CD4-positive, alpha-beta memory T cell (primary cell): ENCODE measurements at regions not wholly inside any gene's neighbourhood (a gene's known extent, or its start where the extent isn't known, plus 50 kb on each side); places are given as distances from the start of the nearest gene placed in this dataset.

ENCODE experiments used
- CTCF ChIA-PET: fragments of 350-600 bp; sonication (Branson Sonifier 250); formaldehyde crosslinking; loops from one replicate; lab custom pipeline; 2021; ENCODE audit warnings: inconsistent platforms; ENCODE audit not compliant: partially characterized antibody; lab: Charles Lee
- POLR2A ChIA-PET: fragments of 350-600 bp; sonication (Branson Sonifier 250); formaldehyde crosslinking; loops from one replicate; lab custom pipeline; 2021; ENCODE audit not compliant: partially characterized antibody; lab: Charles Lee
- DNase-seq, 5 donors: peaks; one replicate each; pipeline versions ENCODE4 v3.0.0 to v3.0.0-alpha.2; 2020 to 2022; ENCODE audit warnings: mixed read lengths in 1 of 5
- H3K27ac ChIP-seq: one replicate; pipeline ENCODE4 v1.7.0; 2013; ENCODE audit warnings: low read depth, low read length
- H3K27me3 ChIP-seq: 2 replicates; pipeline ENCODE4 v1.7.0; 2013; ENCODE audit warnings: mild to moderate bottlenecking, low read length, moderate library complexity; ENCODE audit not compliant: insufficient read depth
- H3K36me3 ChIP-seq: 2 replicates; pipeline ENCODE4 v1.7.0; 2013; ENCODE audit warnings: mild to moderate bottlenecking, low read length, moderate library complexity; ENCODE audit not compliant: insufficient read depth
- H3K4me1 ChIP-seq: 2 replicates; pipeline ENCODE4 v1.7.0; 2013; ENCODE audit warnings: mild to moderate bottlenecking, low read length, moderate library complexity; ENCODE audit not compliant: insufficient read depth
- H3K4me3 ChIP-seq, 2 donors: one replicate each; pipeline ENCODE4 v1.7.0; 2013; ENCODE audit warnings: low read length in 2 of 2, mild to moderate bottlenecking in 1 of 2
- H3K9me3 ChIP-seq, 2 donors: one replicate each; pipeline ENCODE4 v1.7.0; 2013; ENCODE audit warnings: low read length in 2 of 2, control low read depth in 1 of 2; ENCODE audit not compliant: control insufficient read depth in 1 of 2
- H3K27ac Mint-ChIP-seq, 7 donors: one replicate each; pipeline ENCODE4 v1.8.0; 2020 to 2021; ENCODE audit warnings: mixed read lengths in 7 of 7, mild to moderate bottlenecking in 6 of 7, inconsistent platforms in 3 of 7, moderate library complexity in 3 of 7
- H3K27me3 Mint-ChIP-seq, 2 donors: one replicate each; pipeline ENCODE4 v1.8.0; 2020 to 2021; ENCODE audit warnings: mixed read lengths in 2 of 2
- H3K36me3 Mint-ChIP-seq, 2 donors: one replicate each; pipeline ENCODE4 v1.8.0; 2020 to 2021; ENCODE audit warnings: mixed read lengths in 2 of 2, inconsistent platforms in 1 of 2, mild to moderate bottlenecking in 1 of 2
- H3K4me1 Mint-ChIP-seq, 4 donors: one replicate each; pipeline ENCODE4 v1.8.0; 2020 to 2021; ENCODE audit warnings: mixed read lengths in 4 of 4, mild to moderate bottlenecking in 1 of 4
- H3K4me3 Mint-ChIP-seq, 8 donors: one replicate each; pipeline ENCODE4 v1.8.0; 2020 to 2021; ENCODE audit warnings: mixed read lengths in 8 of 8, mild to moderate bottlenecking in 7 of 8, moderate library complexity in 6 of 8, inconsistent platforms in 3 of 8
- H3K9me3 Mint-ChIP-seq, 8 donors: one replicate each; pipeline ENCODE4 v1.8.0; 2020 to 2021; ENCODE audit warnings: mixed read lengths in 8 of 8, mild to moderate bottlenecking in 5 of 8, inconsistent platforms in 3 of 8, moderate library complexity in 1 of 8
- intact Hi-C: fragments of 100-400 bp; cut with micrococcal nuclease; formaldehyde crosslinking; loops from one replicate; pipeline ENCODE4 v1.15.1; 2023

- Mint-ChIP-seq H3K9me3 (peaks cover 0 to 3% (median 0%) of the 10 kb centered on the region in 8 donors), H3K4me1 (no peaks in the 10 kb centered on the region), H3K27ac (no peak overlapping the region), H3K4me3 (no peak overlapping the region), H3K27me3 (no peaks in the 10 kb centered on the region), H3K36me3 (no peaks in the 10 kb centered on the region)
- Histone ChIP-seq H3K27ac (no peak overlapping the region), H3K36me3 (no peaks in the 10 kb centered on the region), H3K27me3 (no peaks in the 10 kb centered on the region), H3K4me1 (no peaks in the 10 kb centered on the region), H3K9me3 (no peaks in the 10 kb centered on the region), H3K4me3 (no peak overlapping the region)
- intact Hi-C loops, result no loop called here
- ChIA-PET CTCF (no interaction called here), POLR2A (no interaction called here)
- no peak for DNase-seq
These were observed 271.2 kb downstream of the NEBL start for GRCh38 chr10:20625868-20626267.

GRCh38 chr10:20624642-20625041 lies 272.5 kb downstream of the NEBL start:
- Mint-ChIP-seq H3K27ac (no peak overlapping the region), H3K9me3 (peaks cover 0 to 3% (median 0%) of the 10 kb centered on the region in 8 donors), H3K4me3 (no peak overlapping the region), H3K36me3 (no peaks in the 10 kb centered on the region), H3K27me3 (no peaks in the 10 kb centered on the region), H3K4me1 (no peaks in the 10 kb centered on the region)
- H3K36me3 ChIP-seq, result no peaks in the 10 kb centered on the region
- H3K4me1 ChIP-seq, result no peaks in the 10 kb centered on the region
- intact Hi-C loops, result no loop called here
- H3K27me3 ChIP-seq, result no peaks in the 10 kb centered on the region
- CTCF ChIA-PET, result no interaction called here
- no peak overlapping the region for H3K4me3 ChIP-seq
- H3K9me3 ChIP-seq, result no peaks in the 10 kb centered on the region
- no peak for DNase-seq
- no peak overlapping the region for H3K27ac ChIP-seq
- POLR2A ChIA-PET, result no interaction called here

GRCh38 chr10:20623546-20623945 lies 273.6 kb downstream of the NEBL start:
- Mint-ChIP-seq H3K9me3 (peaks cover 0 to 3% (median 0%) of the 10 kb centered on the region in 8 donors), H3K4me3 (no peak overlapping the region), H3K27ac (no peak overlapping the region), H3K27me3 (no peaks in the 10 kb centered on the region), H3K4me1 (no peaks in the 10 kb centered on the region), H3K36me3 (no peaks in the 10 kb centered on the region)
- Histone ChIP-seq H3K4me1 (no peaks in the 10 kb centered on the region), H3K27me3 (no peaks in the 10 kb centered on the region), H3K36me3 (no peaks in the 10 kb centered on the region), H3K9me3 (no peaks in the 10 kb centered on the region), H3K27ac (no peak overlapping the region), H3K4me3 (no peak overlapping the region)
- CTCF ChIA-PET, result no interaction called here
- no peak for DNase-seq
- POLR2A ChIA-PET, result no interaction called here
- intact Hi-C loops, result no loop called here

- Mint-ChIP-seq H3K27me3 (no peaks in the 10 kb centered on the region), H3K27ac (no peak overlapping the region), H3K4me3 (no peak overlapping the region), H3K4me1 (no peaks in the 10 kb centered on the region), H3K36me3 (no peaks in the 10 kb centered on the region), H3K9me3 (peaks cover 0 to 2% (median 0%) of the 10 kb centered on the region in 8 donors)
- ChIA-PET POLR2A (no interaction called here), CTCF (no interaction called here)
- intact Hi-C loops, result no loop called here
- Histone ChIP-seq H3K4me3 (no peak overlapping the region), H3K4me1 (no peaks in the 10 kb centered on the region), H3K36me3 (no peaks in the 10 kb centered on the region), H3K9me3 (no peaks in the 10 kb centered on the region), H3K27ac (no peak overlapping the region), H3K27me3 (no peaks in the 10 kb centered on the region)
- no peak for DNase-seq
These were observed 274.4 kb downstream of the NEBL start for GRCh38 chr10:20622531-20623211.

GRCh38 chr10:20620981-20621380 lies 276.1 kb downstream of the NEBL start:
- no peaks in the 10 kb centered on the region for H3K4me1 Mint-ChIP-seq
- POLR2A ChIA-PET, result no interaction called here
- no peak overlapping the region for H3K27ac Mint-ChIP-seq
- Histone ChIP-seq H3K4me3 (no peak overlapping the region), H3K27ac (no peak overlapping the region), H3K27me3 (no peaks in the 10 kb centered on the region), H3K36me3 (no peaks in the 10 kb centered on the region), H3K9me3 (no peaks in the 10 kb centered on the region), H3K4me1 (no peaks in the 10 kb centered on the region)
- H3K4me3 Mint-ChIP-seq, result no peak overlapping the region
- no peaks in the 10 kb centered on the region for H3K27me3 Mint-ChIP-seq
- H3K36me3 Mint-ChIP-seq, result no peaks in the 10 kb centered on the region
- DNase-seq, result no peak
- intact Hi-C loops, result no loop called here
- CTCF ChIA-PET, result no interaction called here
- H3K9me3 Mint-ChIP-seq, result peaks cover 0 to 5% (median 0%) of the 10 kb centered on the region in 8 donors

- no peaks in the 10 kb centered on the region for H3K36me3 ChIP-seq
- ChIA-PET CTCF (no interaction called here), POLR2A (no interaction called here)
- H3K4me1 ChIP-seq, result no peaks in the 10 kb centered on the region
- H3K27me3 ChIP-seq, result no peaks in the 10 kb centered on the region
- H3K9me3 ChIP-seq, result no peaks in the 10 kb centered on the region
- Mint-ChIP-seq H3K4me3 (no peak overlapping the region), H3K36me3 (no peaks in the 10 kb centered on the region), H3K4me1 (no peaks in the 10 kb centered on the region), H3K27me3 (no peaks in the 10 kb centered on the region), H3K9me3 (peaks cover 0 to 12% (median under 1%) of the 10 kb centered on the region in 8 donors), H3K27ac (no peak overlapping the region)
- H3K27ac ChIP-seq, result no peak overlapping the region
- intact Hi-C loops, result no loop called here
- no peak for DNase-seq
- no peak overlapping the region for H3K4me3 ChIP-seq
These were observed 279.0 kb downstream of the NEBL start for GRCh38 chr10:20618011-20618547.

- Histone ChIP-seq H3K27me3 (no peaks in the 10 kb centered on the region), H3K9me3 (no peaks in the 10 kb centered on the region), H3K4me3 (no peak overlapping the region), H3K36me3 (no peaks in the 10 kb centered on the region), H3K27ac (no peak overlapping the region), H3K4me1 (no peaks in the 10 kb centered on the region)
- no peak overlapping the region for H3K4me3 Mint-ChIP-seq
- ChIA-PET POLR2A (no interaction called here), CTCF (no interaction called here)
- H3K27me3 Mint-ChIP-seq, result no peaks in the 10 kb centered on the region
- DNase-seq, result no peak
- peaks cover 0 to 12% (median under 1%) of the 10 kb centered on the region in 8 donors for H3K9me3 Mint-ChIP-seq
- H3K36me3 Mint-ChIP-seq, result no peaks in the 10 kb centered on the region
- no peaks in the 10 kb centered on the region for H3K4me1 Mint-ChIP-seq
- no peak overlapping the region for H3K27ac Mint-ChIP-seq
- intact Hi-C loops, result no loop called here
These were observed 279.9 kb downstream of the NEBL start for GRCh38 chr10:20616918-20617810.
